Dendritic cell treated with granulocyte-macrophage colony-stimulating factor and Interleukin-4, amounts not matched to agents 40 ng/mL and 50 ng/mL, for 4 days (primary cell): ENCODE measurements at regions not wholly inside any gene's neighbourhood (a gene's known extent, or its start where the extent isn't known, plus 50 kb on each side); places are given as distances from the start of the nearest gene placed in this dataset.

Source experiments
- H3K27ac Mint-ChIP-seq: one replicate; pipeline ENCODE4 v1.8.0; 2022; ENCODE audit warnings: mild to moderate bottlenecking, mixed read lengths
- H3K27me3 Mint-ChIP-seq: one replicate; pipeline ENCODE4 v1.8.0; 2022; ENCODE audit warnings: mild to moderate bottlenecking, mixed read lengths
- H3K36me3 Mint-ChIP-seq: one replicate; pipeline ENCODE4 v1.8.0; 2022; ENCODE audit warnings: low read depth, mixed read lengths
- H3K4me1 Mint-ChIP-seq: one replicate; pipeline ENCODE4 v1.8.0; 2022; ENCODE audit warnings: low read depth, mixed read lengths
- H3K4me3 Mint-ChIP-seq: one replicate; pipeline ENCODE4 v1.8.0; 2022; ENCODE audit warnings: mild to moderate bottlenecking, moderate library complexity, mixed read lengths
- H3K9me3 Mint-ChIP-seq: one replicate; pipeline ENCODE4 v1.8.0; 2022; ENCODE audit warnings: mixed read lengths
- intact Hi-C: fragments of 100-400 bp; cut with micrococcal nuclease; formaldehyde crosslinking; loops from one replicate; pipeline ENCODE4 v1.15.0; 2022

DNA sequence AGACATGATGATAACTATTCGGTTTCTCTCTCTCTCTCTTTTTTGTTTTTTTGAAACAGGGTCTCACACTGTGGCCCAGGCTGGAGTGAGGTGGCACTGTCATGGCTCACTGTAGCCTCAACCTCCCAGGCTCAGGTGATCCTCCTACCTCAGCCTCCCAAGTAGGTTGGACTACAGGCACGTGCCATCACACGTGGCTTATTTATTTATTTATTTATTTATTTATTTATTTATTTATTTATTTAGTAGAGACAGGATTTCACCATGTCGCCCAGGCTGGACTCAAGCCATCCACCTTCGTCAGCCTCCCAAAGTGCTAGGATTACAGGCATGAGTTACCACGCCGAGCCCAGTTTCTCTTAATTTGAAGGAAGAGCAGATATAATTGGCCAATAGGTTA, 427.9 kb upstream of the JAG1 start:
- Mint-ChIP-seq H3K36me3 (peaks cover 10% of the 10 kb centered on the region), H3K9me3 (peaks cover 23% of the 10 kb centered on the region), H3K27ac (peak overlapping the region; percentile 89), H3K27me3 (peaks cover 3% of the 10 kb centered on the region), H3K4me1 (peaks cover 37% of the 10 kb centered on the region), H3K4me3 (no peak overlapping the region)
- intact Hi-C loops = loop anchor here (10.0 kb wide), 1 partner anchor 63 kb away; no protein-coding TSS in a partner anchor

DNA sequence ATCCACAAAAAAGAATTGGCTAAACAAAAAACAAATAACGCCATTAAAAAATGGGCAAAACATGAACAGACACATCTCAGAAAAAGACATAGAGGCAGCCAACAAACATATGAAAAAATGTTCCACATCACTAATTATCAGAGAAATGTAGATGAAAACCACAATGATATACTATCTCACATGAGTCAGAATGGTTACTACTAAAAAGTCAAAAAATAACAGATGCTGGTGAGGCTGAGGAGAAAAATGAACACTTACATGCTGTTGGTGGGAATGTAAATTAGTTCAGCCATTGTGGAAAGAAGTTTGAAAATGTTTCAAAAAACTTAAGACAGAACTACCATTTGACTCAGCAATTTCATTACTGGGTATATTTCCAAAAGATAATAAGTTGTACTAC, 430.1 kb upstream of the JAG1 start:
- peaks cover 6% of the 10 kb centered on the region for H3K9me3 Mint-ChIP-seq
- H3K4me3 Mint-ChIP-seq = no peak overlapping the region
- H3K36me3 Mint-ChIP-seq = peaks cover 10% of the 10 kb centered on the region
- intact Hi-C loops = loop anchor here (10.0 kb wide), 1 partner anchor 61 kb away; no protein-coding TSS in a partner anchor
- H3K27ac Mint-ChIP-seq = peak overlapping the region; percentile 89
- H3K27me3 Mint-ChIP-seq = no peaks in the 10 kb centered on the region
- H3K4me1 Mint-ChIP-seq = peaks cover 30% of the 10 kb centered on the region

DNA sequence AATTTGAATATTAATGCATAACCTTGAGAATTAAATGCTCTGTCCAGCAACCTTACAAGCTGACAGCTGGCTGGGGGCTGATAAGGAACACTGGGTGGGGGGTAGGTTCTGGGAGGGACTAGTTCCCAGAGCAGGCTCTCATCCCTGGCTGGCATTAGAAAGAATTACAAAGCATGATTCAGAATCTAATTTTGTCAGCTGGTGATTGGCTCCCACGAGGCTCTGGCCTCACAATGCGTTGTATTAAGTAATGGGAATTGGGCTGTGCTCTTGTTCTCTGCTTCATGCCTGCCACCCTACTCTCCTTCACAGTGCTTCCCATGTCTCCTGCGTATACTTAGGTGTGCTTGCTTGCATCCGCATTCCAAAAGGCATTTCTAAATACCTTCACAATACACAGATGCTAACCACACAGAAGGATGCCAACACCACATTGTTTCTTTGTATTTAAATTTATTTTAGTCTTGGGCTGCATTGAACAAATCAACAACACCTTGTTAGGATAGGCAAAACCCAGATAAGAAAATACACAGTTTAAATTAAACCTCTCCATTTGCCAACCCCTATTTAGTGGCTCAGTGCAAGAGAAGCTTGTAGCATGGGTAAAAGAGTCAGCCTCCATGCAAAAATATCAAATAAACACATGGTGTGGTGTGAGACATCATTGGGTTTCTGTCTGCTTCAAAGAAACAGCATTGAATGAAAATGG, 434.5 kb upstream of the JAG1 start:
- Mint-ChIP-seq H3K36me3 (no peaks in the 10 kb centered on the region), H3K9me3 (no peaks in the 10 kb centered on the region), H3K4me1 (peaks cover 1% of the 10 kb centered on the region), H3K4me3 (no peak overlapping the region), H3K27ac (no peak overlapping the region), H3K27me3 (no peaks in the 10 kb centered on the region)
- intact Hi-C loops = loop anchor here (10.0 kb wide), 1 partner anchor 57 kb away; no protein-coding TSS in a partner anchor

DNA sequence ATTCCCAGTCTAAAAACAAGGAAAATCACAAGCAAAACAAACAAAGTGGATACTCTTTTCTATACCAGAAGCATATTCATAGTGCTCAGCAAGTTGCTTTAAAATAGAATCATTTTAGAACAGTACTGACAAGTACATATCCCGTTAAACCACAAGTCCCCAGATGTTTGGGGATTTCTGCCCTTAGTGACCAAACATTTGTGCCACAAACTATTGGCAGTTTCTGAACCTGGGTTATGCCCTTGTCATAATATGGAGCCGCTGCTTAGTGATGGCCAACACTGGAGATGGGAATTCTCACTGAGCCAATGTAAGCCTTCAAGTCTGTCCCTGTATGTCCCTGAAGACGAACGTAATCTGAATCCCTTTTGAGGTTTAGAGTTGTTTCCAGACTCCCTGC, 436.7 kb upstream of the JAG1 start:
- no peaks in the 10 kb centered on the region for H3K9me3 Mint-ChIP-seq
- no peaks in the 10 kb centered on the region for H3K27me3 Mint-ChIP-seq
- no peaks in the 10 kb centered on the region for H3K36me3 Mint-ChIP-seq
- H3K4me3 Mint-ChIP-seq = no peak overlapping the region
- intact Hi-C loops = no loop called here
- H3K27ac Mint-ChIP-seq = no peak overlapping the region
- H3K4me1 Mint-ChIP-seq = peaks cover 5% of the 10 kb centered on the region

DNA sequence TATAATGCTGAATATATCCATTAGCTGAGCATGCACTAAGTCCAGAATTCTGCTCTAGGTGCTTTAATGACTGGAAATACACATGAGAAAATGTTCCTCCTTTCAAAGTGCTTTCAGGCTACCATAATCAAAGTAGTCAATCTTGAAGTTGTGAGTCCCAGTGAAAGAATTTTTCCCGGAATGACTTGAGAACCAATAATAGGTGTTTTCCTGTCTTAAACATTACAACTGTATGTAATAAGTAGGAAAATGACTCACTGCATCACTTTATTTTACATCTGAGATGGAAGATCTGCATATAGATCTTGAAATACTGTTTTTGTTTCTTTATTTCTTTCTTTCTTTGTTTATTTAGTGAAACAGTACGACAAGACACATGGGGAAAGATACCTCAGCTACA, 437.4 kb upstream of the JAG1 start:
- Mint-ChIP-seq H3K27ac (no peak overlapping the region), H3K4me1 (peaks cover 5% of the 10 kb centered on the region), H3K36me3 (no peaks in the 10 kb centered on the region), H3K9me3 (no peaks in the 10 kb centered on the region), H3K4me3 (no peak overlapping the region), H3K27me3 (no peaks in the 10 kb centered on the region)
- intact Hi-C loops = no loop called here

DNA sequence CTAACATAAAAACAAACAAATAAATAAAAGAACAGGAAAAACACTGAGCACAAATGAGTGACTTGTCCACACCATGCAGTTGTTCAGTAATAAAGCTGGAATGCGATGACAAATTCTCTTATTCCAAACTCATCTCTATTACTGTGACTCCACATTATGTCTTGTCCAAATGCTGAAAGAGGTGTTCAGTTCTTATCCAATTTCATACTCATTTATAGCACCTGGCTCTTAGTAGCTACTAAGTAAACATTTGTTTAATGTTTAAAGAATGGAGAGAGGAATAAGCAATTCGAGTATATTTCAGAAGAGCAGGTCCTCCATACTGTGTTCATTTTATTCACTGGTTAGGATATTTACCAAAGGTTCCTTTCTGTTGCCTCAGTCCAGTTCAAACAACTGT, 439.0 kb upstream of the JAG1 start:
- no peaks in the 10 kb centered on the region for H3K27me3 Mint-ChIP-seq
- no peak overlapping the region for H3K4me3 Mint-ChIP-seq
- intact Hi-C loops = no loop called here
- no peaks in the 10 kb centered on the region for H3K36me3 Mint-ChIP-seq
- no peak overlapping the region for H3K27ac Mint-ChIP-seq
- H3K4me1 Mint-ChIP-seq = peaks cover 5% of the 10 kb centered on the region
- H3K9me3 Mint-ChIP-seq = no peaks in the 10 kb centered on the region

DNA sequence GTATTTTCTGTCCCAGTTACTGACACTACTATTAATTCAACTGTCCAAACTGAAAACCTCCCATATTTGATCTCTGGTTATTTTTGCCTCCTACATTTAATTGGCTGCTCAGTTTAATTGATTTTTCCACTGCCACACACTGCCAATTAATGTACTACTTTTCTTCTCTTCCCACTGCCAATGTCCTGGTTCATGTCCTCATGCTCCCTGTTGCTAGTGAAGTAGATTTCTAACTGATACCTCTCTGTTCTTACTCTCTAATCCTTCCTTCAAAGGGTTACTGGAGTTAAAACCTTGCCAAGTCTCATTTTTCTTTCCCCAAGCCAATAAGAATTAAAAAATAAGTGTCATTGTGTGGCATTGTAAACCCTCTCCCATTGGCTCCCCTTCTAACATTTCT, 440.6 kb upstream of the JAG1 start:
- H3K4me1 Mint-ChIP-seq = peaks cover 5% of the 10 kb centered on the region
- H3K27me3 Mint-ChIP-seq = no peaks in the 10 kb centered on the region
- no peak overlapping the region for H3K4me3 Mint-ChIP-seq
- intact Hi-C loops = no loop called here
- H3K9me3 Mint-ChIP-seq = no peaks in the 10 kb centered on the region
- H3K36me3 Mint-ChIP-seq = no peaks in the 10 kb centered on the region
- no peak overlapping the region for H3K27ac Mint-ChIP-seq

DNA sequence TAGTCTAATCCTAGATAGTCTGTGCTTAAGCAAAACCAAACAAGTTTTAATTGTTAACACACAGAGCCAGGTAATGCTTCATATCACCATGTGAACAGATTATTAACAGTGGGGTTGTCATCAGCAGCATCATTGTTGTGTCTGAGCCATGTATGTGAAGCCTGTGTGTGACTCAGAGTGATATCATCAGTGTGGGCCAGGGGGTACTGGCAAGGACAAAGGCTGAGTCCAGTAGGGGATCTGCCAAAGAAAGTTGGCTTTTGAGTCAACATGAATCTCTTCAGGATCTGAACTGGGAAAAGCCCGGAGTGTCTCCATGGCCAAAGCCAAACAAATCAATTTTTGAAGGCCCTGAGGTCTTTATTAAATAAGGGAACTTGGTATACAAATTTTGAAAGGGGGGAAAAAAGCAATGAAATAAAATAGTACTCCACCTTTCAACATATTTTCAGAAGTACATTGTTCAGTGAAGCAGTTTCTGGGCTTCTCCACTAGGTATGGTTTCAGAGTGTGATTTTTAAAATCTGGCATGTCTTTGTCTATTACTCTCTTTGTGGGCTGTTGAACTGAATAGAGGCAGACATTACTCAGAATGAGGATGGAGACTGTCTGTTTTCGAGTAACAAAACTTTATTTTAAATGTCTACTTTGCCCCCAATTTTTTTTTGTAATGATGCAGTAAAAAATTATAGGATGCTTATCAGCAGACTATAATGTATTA, 444.2 kb upstream of the JAG1 start:
- Mint-ChIP-seq H3K27me3 (no peaks in the 10 kb centered on the region), H3K4me1 (peaks cover 5% of the 10 kb centered on the region), H3K9me3 (no peaks in the 10 kb centered on the region), H3K36me3 (no peaks in the 10 kb centered on the region), H3K27ac (no peak overlapping the region), H3K4me3 (no peak overlapping the region)
- intact Hi-C loops = no loop called here

DNA sequence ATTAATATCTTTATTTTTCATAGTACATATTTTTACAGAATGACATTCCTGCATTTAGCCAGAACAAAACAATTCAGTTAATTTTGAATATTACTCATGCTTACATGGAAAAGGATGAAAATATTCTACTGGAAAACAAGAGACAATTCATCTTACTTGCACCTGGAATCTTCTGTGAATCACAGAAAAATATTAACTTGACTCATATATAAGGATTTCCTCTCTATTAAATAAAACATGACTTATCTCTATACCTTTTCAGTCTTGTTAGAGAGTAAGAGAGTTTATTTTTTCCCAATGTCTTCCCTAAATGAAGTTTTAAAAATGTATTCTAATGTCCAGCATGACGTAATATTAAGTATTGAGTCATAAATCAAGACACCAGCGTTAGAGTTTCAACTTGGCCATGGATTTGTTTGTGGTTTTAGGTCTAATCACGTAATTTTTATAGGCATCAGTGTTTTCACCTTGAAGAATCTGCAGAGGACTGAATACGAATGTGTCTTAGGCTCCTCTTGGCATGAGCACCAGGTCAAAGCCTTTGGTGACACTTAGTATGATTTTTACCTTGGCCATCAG, 445.1 kb upstream of the JAG1 start:
- Mint-ChIP-seq H3K27me3 (peaks cover 1% of the 10 kb centered on the region), H3K27ac (no peak overlapping the region), H3K4me1 (peaks cover 5% of the 10 kb centered on the region), H3K9me3 (no peaks in the 10 kb centered on the region), H3K36me3 (no peaks in the 10 kb centered on the region), H3K4me3 (no peak overlapping the region)
- intact Hi-C loops = no loop called here

DNA sequence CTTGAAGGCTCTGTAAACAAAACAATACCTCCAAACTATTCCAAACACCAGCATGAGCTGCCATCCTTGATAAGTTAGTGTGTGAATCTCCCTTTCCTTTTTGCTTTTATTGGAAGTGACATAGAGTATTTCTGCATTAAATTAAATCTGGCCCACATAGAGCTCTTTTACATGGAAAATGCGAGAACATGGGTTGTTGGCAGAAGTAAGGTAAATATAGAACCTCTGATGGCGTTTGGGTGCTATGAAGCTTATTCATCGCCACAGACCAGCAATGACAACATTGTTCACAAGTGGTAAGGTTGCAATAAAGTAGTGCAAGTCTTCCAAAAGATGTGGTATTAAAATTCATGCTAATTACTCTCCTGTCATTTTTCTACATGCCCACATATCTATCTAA, 445.8 kb upstream of the JAG1 start:
- no peak overlapping the region for H3K27ac Mint-ChIP-seq
- H3K36me3 Mint-ChIP-seq = no peaks in the 10 kb centered on the region
- peaks cover 9% of the 10 kb centered on the region for H3K4me1 Mint-ChIP-seq
- peaks cover 1% of the 10 kb centered on the region for H3K27me3 Mint-ChIP-seq
- intact Hi-C loops = no loop called here
- H3K9me3 Mint-ChIP-seq = no peaks in the 10 kb centered on the region
- H3K4me3 Mint-ChIP-seq = no peak overlapping the region

DNA sequence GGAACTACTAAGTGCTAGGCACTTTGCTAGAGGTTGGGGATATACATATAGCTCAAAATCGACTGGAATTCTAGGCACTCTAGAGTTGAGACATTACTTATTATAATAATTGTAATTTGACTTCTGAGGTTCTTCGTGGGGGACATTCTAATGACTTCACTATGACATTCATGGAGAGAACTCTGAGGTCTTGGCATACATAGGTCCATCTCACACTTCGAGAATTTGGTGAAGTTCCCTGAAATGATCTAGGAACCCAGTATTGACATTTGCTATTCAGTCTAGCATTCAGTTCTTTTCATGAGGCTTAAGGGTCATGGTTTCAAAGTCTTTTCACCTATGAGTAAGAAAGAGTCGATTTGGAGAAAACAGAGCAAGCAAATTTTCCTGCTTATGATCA, 446.6 kb upstream of the JAG1 start:
- Mint-ChIP-seq H3K9me3 (no peaks in the 10 kb centered on the region), H3K36me3 (no peaks in the 10 kb centered on the region), H3K27me3 (peaks cover 1% of the 10 kb centered on the region), H3K27ac (no peak overlapping the region), H3K4me1 (peaks cover 15% of the 10 kb centered on the region), H3K4me3 (no peak overlapping the region)
- intact Hi-C loops = no loop called here

DNA sequence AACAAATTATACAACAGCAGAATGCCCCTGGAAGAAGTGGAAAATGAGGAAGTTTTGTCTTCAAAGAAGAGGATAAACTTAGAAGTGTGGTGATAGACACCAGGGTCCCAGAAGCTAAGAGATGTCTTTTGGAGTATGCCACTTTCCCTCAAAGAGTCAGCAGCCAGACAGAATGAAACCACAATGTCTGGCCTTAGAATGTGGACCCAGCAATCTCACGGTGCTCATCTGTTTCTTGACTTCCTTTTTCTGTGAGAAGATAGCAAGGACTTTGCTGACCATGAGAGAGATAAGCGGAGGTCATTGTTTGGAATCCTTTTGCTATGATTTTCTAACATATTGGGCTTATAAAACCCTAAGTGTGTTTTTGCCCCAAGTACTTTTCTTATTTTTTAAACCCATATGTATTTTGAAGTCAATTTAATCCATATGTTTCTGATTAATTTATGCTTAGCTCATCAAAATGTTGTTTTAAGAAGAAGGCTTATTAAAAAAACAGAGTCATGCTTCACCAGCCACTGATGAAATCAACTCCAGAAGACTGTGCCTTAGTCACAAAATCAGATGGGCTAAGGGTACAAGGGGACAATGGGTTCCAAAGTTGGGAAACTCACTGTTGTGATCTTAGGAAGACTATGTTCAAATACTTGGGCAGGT, 451.2 kb upstream of the JAG1 start:
- no peaks in the 10 kb centered on the region for H3K36me3 Mint-ChIP-seq
- peaks cover 1% of the 10 kb centered on the region for H3K27me3 Mint-ChIP-seq
- H3K4me1 Mint-ChIP-seq = peaks cover 30% of the 10 kb centered on the region
- peaks cover 9% of the 10 kb centered on the region for H3K9me3 Mint-ChIP-seq
- intact Hi-C loops = no loop called here
- peak overlapping the region; percentile 5 for H3K27ac Mint-ChIP-seq
- no peak overlapping the region for H3K4me3 Mint-ChIP-seq

DNA sequence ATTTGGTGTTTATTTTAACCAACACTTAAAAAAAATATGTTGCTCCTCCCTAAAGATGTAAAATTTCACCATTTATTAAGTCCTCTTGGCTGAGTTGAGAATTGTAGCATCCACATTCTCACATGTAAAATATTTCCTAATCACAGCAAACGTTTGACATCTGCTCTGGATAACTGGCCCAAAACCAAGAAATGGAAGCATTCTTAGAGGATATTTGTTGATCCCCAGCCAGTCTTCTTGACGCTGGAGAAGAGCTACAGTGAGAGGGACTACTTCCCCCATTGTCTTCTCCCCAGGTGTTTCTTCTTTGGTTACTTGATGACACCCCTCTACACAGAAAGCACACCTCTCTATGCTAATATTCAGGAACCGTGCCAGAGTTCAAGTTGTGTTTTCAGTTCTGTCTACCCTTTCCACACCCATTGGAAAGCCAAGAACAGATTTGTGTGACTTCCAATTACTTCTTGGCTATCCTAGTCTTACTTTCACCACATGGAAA, 454.5 kb upstream of the JAG1 start:
- Mint-ChIP-seq H3K27ac (no peak overlapping the region), H3K4me3 (no peak overlapping the region), H3K4me1 (peaks cover 30% of the 10 kb centered on the region), H3K9me3 (peaks cover 9% of the 10 kb centered on the region), H3K27me3 (peaks cover 3% of the 10 kb centered on the region), H3K36me3 (no peaks in the 10 kb centered on the region)
- intact Hi-C loops = no loop called here

DNA sequence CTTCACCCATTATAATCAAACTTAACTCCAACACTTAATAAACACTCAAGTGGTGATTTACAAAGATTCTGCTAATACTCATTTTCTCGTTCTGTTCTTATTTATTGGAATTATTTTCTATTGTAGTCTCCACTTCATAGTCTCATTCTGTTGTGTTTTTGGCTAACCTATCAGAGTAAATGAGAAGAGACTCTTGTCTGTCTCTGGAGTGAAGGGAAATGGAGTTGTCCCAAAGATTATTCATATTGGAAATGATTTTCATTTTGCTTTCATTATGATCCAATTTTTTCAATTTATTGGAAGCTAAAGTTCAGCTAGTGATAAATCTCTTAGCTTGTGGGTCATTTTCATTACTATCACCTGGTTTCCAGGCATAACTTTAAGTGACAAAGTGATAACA, 454.9 kb upstream of the JAG1 start:
- no peak overlapping the region for H3K27ac Mint-ChIP-seq
- peaks cover 9% of the 10 kb centered on the region for H3K9me3 Mint-ChIP-seq
- peaks cover 2% of the 10 kb centered on the region for H3K27me3 Mint-ChIP-seq
- peaks cover 30% of the 10 kb centered on the region for H3K4me1 Mint-ChIP-seq
- intact Hi-C loops = no loop called here
- no peak overlapping the region for H3K4me3 Mint-ChIP-seq
- no peaks in the 10 kb centered on the region for H3K36me3 Mint-ChIP-seq
